LoVo (cell line): ENCODE measurements at regions not wholly inside any gene's neighbourhood (a gene's known extent, or its start where the extent isn't known, plus 50 kb on each side); places are given as distances from the start of the nearest gene placed in this dataset.
"Not testable (repeated sequence)": the region's sequence is repeated elsewhere in the genome, so short reads cannot be mapped to it uniquely, and the experiment has no call there.

ENCODE experiments used
- DNase-seq: peaks from one replicate; pipeline ENCODE4 v3.0.0-alpha.2; 2016; ENCODE audit warnings: low spot score

DNA sequence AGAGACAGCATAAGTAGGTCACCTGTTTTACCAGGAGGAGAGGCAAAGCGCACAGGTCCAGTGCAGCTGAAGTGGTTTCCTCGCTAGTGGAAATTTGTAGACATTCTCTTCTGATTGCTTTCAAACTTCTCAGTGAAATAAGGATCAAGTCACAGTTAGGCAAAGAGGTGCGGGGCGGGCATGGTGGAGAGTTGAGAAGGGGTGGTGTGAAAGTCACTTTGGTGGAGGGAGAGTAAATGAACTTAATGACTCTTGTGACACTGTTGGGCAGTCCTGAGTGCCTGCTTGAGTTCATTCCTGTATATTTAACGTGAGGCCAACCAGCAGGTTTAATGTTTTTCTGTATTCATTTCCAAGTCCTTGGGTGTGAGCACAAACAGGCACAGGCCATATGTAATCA, 235.6 kb downstream of the TRIML1 start:
- DNase-seq, result no peak

DNA sequence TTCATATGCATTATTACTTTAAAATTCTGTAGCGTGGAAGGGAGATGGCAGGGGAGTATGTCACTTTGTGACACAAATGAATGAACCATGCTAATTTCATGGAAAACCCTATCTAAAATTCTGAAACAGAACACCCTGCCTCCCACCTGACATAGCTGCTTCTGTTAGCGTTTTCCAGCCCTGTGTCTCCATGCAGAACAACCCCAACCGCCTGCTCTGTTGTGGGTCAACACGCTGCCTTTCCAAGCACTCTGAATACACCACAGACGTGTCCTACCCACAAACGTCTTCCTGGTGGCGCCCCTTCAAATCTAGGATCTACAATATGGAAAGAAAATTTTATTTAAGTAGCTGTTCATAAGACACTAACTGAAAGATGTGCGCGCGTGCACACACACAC, 238.6 kb downstream of the TRIML1 start:
- no peak for DNase-seq

DNA sequence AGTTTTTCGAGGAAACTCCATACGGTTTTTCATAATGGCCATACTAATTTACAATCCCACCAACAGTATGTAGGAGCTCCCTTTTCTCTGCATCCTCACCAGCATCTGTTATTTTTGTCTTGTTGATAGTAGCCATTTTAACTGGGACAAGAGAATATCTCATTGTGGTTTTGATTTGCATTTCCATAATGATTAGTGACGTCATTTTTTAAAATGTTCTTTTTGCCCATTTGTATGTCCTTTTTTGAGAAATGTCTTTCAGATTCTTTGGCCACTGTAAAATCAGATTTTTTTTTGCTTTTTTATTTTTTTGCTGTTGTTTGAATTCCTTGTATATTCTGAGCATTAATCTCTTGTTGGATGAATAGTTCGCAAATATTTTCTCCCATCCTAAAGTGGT, 243.9 kb downstream of the TRIML1 start:
- DNase-seq, result no peak

- no peak for DNase-seq
Observed at GRCh38 chr4:188387179-188387791, 248.0 kb downstream of the TRIML1 start.

DNA sequence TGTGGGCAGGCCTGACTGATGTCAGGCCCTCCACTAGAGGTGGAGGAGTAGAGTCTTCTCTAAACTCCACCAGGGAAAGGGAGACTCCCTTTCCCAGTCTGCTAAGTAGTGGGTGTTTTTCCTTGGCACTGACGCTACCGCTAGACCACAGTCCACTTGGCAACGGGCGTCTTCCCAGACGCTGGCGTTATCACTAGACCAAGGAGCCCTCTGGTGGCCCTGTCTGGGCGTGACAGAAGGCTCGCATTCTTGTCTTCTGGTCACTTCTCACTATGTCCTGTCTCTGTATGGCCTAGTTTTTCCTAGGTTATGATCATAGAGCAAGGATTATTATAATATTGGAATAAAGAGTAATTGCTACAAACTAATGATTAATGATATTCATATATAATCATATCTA, 252.1 kb downstream of the TRIML1 start:
- DNase-seq, result not testable (repeated sequence)

DNA sequence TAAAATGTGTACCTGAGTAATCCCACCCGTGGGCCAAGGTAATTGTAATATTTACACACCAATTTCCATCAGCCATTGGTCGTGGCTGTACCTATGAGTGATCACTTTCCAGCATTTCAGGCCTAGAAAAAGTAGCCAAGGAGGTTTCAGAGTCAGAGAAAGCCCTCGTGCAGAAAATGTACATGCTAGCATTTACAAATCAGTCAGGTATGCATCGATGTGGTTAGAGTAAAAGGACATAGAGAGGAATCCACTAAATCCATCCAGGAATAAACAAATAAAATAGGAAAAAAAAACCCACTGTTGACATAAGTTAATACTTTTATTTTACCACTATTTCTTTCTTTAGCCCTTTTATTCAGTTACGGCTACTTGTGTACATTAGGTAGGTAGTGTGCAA, 256.8 kb downstream of the TRIML1 start:
- no peak for DNase-seq

GRCh38 chr4:188399834-188400233, 260.6 kb downstream of the TRIML1 start:
- no peak for DNase-seq

GRCh38 chr4:188400451-188400850, 261.2 kb downstream of the TRIML1 start:
- DNase-seq, result no peak

DNA sequence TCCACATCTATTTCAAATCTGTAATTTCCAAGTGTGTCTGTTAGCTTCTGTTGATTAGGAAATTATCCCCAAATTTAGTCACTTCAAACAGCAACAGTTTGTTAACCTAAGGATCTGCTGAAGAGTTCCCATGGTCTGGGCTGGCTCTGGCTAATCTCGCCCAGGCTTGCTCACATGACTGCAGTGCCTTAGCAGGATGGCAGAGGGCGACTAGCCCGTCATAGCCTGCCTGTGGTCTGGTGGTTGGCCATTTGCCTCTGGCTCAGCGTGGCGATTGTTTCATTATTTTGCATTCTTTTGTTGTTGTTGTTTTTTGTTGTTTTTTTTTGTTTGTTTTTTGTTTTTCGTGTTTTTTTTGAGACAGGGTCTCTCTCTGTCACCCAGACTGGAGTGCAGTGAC, 264.0 kb downstream of the TRIML1 start:
- DNase-seq, result no peak

DNA sequence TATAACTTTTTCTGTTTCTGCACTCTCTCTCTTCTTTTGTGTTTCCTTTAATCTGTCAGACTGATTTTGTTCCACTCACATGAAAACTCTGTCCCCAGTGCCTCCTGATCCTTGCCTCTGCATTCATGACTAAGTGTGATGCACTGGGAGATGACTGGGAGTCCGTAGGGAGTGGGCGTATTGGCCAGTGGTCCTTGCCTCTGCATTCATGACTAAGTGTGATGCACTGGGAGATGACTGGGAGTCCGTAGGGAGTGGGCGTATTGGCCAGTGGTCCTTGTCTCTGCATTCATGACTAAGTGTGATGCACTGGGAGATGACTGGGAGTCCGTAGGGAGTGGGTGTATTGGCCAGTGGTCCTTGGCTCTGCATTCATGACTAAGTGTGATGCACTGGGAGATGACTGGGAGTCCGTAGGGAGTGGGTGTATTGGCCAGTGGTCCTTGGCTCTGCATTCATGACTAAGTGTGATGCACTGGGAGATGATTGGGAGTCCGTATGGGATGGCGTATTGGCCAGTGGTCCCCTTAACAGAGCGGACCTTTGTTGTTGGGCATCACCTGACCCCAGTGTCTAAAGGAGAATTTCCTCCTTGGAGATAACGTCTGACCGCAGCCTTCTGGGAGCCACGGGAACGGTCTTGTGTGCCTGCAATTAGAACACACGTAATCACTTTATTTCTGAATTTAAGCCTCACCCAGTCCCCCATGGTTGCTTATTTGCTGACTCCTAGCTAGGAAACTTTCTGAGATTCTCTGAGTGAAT, 266.0 kb downstream of the TRIML1 start:
- not testable (repeated sequence) for DNase-seq

- no peak for DNase-seq
Observed at GRCh38 chr4:188408244-188409030, 269.2 kb downstream of the TRIML1 start.

DNA sequence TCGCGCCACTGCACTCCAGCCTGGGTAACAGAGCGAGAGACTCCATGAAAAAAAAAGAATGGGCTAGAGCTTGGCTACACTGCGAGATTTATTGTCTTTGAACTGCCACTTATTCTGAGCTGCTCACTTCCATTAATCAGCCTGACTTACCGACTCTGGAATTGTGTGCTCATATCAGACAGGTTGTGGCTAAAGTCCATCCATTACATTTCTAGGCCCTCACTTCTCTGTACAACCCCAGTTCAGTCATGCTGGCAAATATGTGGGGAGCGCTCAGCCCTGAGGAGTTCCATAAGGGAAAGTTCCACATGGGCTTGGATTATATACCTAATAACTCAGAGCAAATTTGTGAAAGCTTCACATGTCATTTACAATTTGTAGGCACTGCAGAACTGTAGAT, 270.6 kb downstream of the TRIML1 start:
- no peak for DNase-seq

DNA sequence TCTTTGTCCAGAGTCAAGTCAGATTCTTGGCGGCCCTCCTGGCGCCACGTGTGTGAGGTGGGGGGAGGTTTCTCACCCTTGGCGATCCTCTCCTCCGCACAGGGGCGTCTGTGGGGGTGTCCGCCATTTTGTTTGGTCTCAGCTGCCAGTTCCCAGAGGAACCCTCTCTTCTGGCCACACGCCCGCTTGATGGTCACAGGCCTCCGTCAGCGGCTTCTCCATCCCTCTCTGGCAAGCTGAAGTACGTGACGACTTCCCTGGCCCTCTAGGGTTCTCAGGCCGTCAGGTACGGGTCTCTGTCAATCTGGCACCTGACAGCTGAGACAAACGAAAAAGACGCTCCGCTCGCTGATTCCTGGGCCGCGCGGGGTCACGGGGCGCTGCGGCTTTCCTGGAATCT, 272.6 kb downstream of the TRIML1 start:
- no peak for DNase-seq

GRCh38 chr4:188412499-188412898, 273.3 kb downstream of the TRIML1 start:
- DNase-seq, result no peak

DNA sequence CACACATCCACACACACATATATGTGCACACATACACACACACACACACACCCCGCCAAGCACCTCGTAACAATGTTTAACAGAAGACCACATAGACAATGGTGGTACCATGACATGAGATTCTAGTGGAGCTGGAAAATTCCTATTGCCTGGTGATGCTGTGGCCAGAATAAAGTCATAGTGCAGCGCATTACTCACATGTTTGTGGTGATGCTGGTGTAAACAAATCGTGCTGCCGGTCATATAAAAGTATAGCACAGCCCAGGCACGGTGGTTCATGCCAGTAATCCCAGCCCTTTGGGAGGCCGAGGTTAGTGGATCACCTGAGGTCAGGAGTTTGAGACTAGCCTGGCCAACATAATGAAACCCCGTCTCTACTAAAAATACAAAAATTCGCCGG, 275.2 kb downstream of the TRIML1 start:
- no peak for DNase-seq

GRCh38 chr4:188417181-188417580, 277.9 kb downstream of the TRIML1 start:
- no peak for DNase-seq

DNA sequence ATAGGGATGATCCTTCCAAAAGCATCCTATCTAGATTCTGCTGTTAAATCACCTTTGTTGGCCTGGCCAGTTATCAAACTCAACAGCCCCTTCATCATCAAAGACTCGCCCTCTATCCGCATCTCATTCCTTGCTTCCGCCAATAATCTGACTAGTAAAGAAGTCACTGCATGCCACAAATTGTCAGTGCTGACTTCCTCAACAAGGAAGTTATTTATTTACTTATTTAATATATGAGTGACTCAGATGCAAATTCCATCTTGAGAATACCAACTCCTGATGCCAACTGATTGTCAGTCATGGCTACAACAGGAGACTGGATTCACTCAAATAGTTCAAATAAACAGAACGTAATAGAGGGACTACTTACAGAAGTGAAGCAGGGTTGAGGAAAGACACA, 283.8 kb downstream of the TRIML1 start:
- peak; percentile 3 for DNase-seq

- no peak for DNase-seq
Observed at GRCh38 chr4:188428935-188429334, 289.7 kb downstream of the TRIML1 start.

GRCh38 chr4:188429965-188430364, 290.7 kb downstream of the TRIML1 start:
- no peak for DNase-seq

- DNase-seq, result no peak
Observed at GRCh38 chr4:188430384-188430783, 291.1 kb downstream of the TRIML1 start.

DNA sequence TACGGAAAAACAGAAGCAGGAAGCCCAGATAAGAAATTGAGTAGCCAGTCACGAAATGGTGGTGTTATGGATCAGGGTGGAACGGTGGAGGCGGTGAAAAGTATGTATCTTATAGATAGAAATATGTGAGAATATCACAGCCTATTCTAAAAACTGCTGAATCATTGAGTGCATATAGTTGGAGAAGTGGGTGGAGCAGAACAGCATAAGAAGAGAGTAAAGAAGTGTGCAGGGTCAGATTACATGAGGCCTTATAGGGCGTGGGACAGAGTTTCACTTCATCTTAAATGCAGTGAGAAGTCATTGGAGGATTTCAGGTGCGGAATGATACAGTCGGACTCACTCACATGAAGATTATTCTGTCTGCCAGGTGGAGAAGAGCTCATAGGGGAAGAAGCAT, 293.1 kb downstream of the TRIML1 start:
- DNase-seq, result no peak

DNA sequence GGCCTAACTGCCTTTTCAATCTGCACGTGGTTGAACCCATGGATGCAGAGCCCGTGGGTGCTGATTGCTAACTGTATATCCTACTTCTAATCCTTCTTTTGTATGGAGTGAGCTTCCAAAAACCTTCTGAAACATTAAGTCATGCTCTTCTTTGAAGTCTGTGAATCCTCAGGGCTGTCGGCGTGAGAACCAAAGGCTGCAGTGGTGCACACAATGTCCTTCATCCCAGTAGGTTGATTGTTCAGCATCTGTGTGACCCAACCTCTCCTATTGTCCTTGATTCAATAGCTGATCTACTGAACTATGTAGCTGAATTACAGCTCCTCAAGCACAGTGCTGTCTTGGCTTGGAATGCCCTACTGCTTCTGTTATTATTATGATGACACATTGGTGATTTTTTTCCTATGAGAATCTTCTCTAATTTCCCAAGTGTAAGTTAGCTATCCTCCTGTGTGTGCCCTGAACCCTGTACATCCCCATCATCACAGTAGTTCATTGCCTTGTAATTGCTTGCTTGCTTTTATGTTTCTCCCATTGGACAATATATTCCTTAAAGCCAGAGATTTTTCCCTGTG, 294.6 kb downstream of the TRIML1 start:
- DNase-seq, result no peak

GRCh38 chr4:188434643-188435042, 295.4 kb downstream of the TRIML1 start:
- DNase-seq, result no peak
